Liver (tissue), 8 donors: ENCODE measurements at regions not wholly inside any gene's neighbourhood (a gene's known extent, or its start where the extent isn't known, plus 50 kb on each side); places are given as distances from the start of the nearest gene placed in this dataset.
A peak's percentile ranks its signal among the peaks of the same experiment; 100 is the strongest.

Source experiments
- DNase-seq: peaks from one replicate; pipeline ENCODE4 v3.0.0-alpha.2; 2017; ENCODE audit warnings: low spot score
- H3K27ac ChIP-seq, 2 donors: one replicate each; pipeline ENCODE4 v1.7.0; 2013; ENCODE audit warnings: inconsistent platforms in 2 of 2, low read length in 2 of 2, control low read depth in 1 of 2, low read depth in 1 of 2, mild to moderate bottlenecking in 1 of 2
- H3K27me3 ChIP-seq, 4 donors: one replicate each; pipeline versions ENCODE4 v1.6.1 to v1.7.0; 2013; ENCODE audit warnings: low read length in 3 of 4, inconsistent platforms in 1 of 4, mild to moderate bottlenecking in 1 of 4, moderate library complexity in 1 of 4; ENCODE audit not compliant: control insufficient read depth in 4 of 4, insufficient read depth in 4 of 4
- H3K36me3 ChIP-seq, 4 donors: one replicate each; pipeline versions ENCODE4 v1.6.1 to v1.7.0; 2013; ENCODE audit warnings: low read length in 3 of 4, mild to moderate bottlenecking in 3 of 4, low read depth in 1 of 4, moderate library complexity in 1 of 4; ENCODE audit not compliant: control insufficient read depth in 4 of 4, insufficient read depth in 3 of 4
- H3K4me1 ChIP-seq, 4 donors: one replicate each; pipeline versions ENCODE4 v1.6.1 to v1.7.0; 2013; ENCODE audit warnings: low read length in 3 of 4, mild to moderate bottlenecking in 3 of 4, moderate library complexity in 1 of 4; ENCODE audit not compliant: control insufficient read depth in 4 of 4, insufficient read depth in 4 of 4
- H3K4me3 ChIP-seq, 3 donors: one replicate each; pipeline versions ENCODE4 v1.6.1 to v1.7.0; 2013; ENCODE audit warnings: low read length in 3 of 3, control low read depth in 1 of 3, low read depth in 1 of 3, mild to moderate bottlenecking in 1 of 3
- H3K9ac ChIP-seq, 2 donors: one replicate each; pipeline ENCODE4 v1.7.0; 2013; ENCODE audit warnings: low read length in 2 of 2, mild to moderate bottlenecking in 2 of 2, moderate library complexity in 2 of 2, control low read depth in 1 of 2, low read depth in 1 of 2
- H3K9me3 ChIP-seq, 4 donors: one replicate each; pipeline versions ENCODE4 v1.6.1 to v1.7.0; 2013; ENCODE audit warnings: low read length in 3 of 4; ENCODE audit not compliant: control insufficient read depth in 4 of 4
- CTCF ChIP-seq: fragments of 150-350 bp; IDR thresholded peaks from 2 replicates; pipeline ENCODE4 v1.5.1; 2017; ENCODE audit warnings: improper control_type of control experiment, low read depth, low read length; ENCODE audit not compliant: missing input control
- EGR1 ChIP-seq, 2 donors: IDR thresholded peaks; 2 replicates each; pipeline ENCODE4 v1.6.1; 2016 to 2018; ENCODE audit warnings: antibody characterized with exemption in 2 of 2, low read depth in 2 of 2
- FOXA1 ChIP-seq: IDR thresholded peaks from 2 replicates; pipeline ENCODE4 v1.6.1; 2016; ENCODE audit warnings: antibody characterized with exemption
- FOXA2 ChIP-seq: IDR thresholded peaks from 2 replicates; pipeline ENCODE4 v1.6.1; 2016; ENCODE audit warnings: antibody characterized with exemption
- HNF4A ChIP-seq, 2 donors: conservative IDR thresholded peaks; 2 replicates each; pipeline ENCODE4 v1.6.1; 2016; ENCODE audit warnings: antibody characterized with exemption in 2 of 2, mild to moderate bottlenecking in 2 of 2
- HNF4G ChIP-seq: IDR thresholded peaks from 2 replicates; pipeline ENCODE4 v1.6.1; 2016; ENCODE audit warnings: antibody characterized with exemption
- NR2F2 ChIP-seq: IDR thresholded peaks from 2 replicates; pipeline ENCODE4 v1.6.1; 2016; ENCODE audit warnings: antibody characterized with exemption
- RXRA ChIP-seq, 2 donors: IDR thresholded peaks; 2 replicates each; pipeline ENCODE4 v1.6.1; 2017 to 2018; ENCODE audit warnings: antibody characterized with exemption in 2 of 2, mild to moderate bottlenecking in 1 of 2
- SP1 ChIP-seq: IDR thresholded peaks from 2 replicates; pipeline ENCODE4 v1.6.1; 2018; ENCODE audit warnings: antibody characterized with exemption, mild to moderate bottlenecking
- TAF1 ChIP-seq: conservative IDR thresholded peaks from 2 replicates; pipeline ENCODE4 v1.6.1; 2016; ENCODE audit warnings: antibody characterized with exemption, mild to moderate bottlenecking
- YY1 ChIP-seq: IDR thresholded peaks from 2 replicates; pipeline ENCODE4 v1.6.1; 2016; ENCODE audit warnings: antibody characterized with exemption, mild to moderate bottlenecking
- WGBS: extraction: QIAGEN DNeasy Blood & Tissue Kit; methylation state at CpG from one replicate; pipeline ENCODE4 v1.1.7; 2013; 5-methylcytosine and 5-hydroxymethylcytosine counted together
- TF ChIP-seq, protein P1 (sequence below): IDR thresholded peaks from 2 replicates; pipeline ENCODE4 v1.6.1; 2016; ENCODE audit warnings: antibody characterized with exemption
- TF ChIP-seq, protein P2 (sequence below): IDR thresholded peaks from 2 replicates; pipeline ENCODE4 v1.6.1; 2016; ENCODE audit warnings: antibody characterized with exemption
- TF ChIP-seq, protein P3 (sequence below): IDR thresholded peaks from 2 replicates; pipeline ENCODE4 v1.6.1; 2016; ENCODE audit warnings: antibody characterized with exemption, mild to moderate bottlenecking
- donor health status: healthy.
- donor health status: healthy.
- donor health status: healthy.
- donor health status: healthy.
- donor health status: healthy.

DNA sequence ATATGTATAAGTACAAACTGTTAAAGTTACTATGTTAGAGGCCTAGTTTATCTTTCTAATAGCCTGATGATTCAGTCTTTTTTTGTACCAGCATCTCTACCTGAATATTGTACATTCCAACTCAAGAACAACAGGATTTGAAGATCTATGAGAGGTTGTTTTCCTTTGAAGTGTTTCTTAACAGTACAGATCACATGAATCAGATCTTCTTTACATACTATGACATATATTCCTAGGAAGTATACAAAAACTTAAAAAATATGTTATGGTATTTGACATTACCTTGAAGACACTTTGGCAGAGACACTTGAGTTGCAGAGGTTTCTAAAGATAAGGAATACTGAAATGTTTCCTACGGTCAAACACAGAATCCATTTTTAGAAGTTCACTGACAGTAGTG, 1280.9 kb downstream of the KCNT2 start:
- Histone ChIP-seq H3K27me3 (no peaks in the 10 kb centered on the region), H3K4me1 (peaks cover 0 to 6% (median 1%) of the 10 kb centered on the region in 4 donors), H3K36me3 (no peaks in the 10 kb centered on the region), H3K9ac (no peak overlapping the region), H3K9me3 (no peaks in the 10 kb centered on the region), H3K4me3 (no peak overlapping the region), H3K27ac (peak overlapping the region; percentile 32 to 62)
- 72% methylated on average over 1 of the region's 1 CpG for WGBS
- TF ChIP-seq, protein P1, sequence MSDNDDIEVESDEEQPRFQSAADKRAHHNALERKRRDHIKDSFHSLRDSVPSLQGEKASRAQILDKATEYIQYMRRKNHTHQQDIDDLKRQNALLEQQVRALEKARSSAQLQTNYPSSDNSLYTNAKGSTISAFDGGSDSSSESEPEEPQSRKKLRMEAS: no peak
- TF ChIP-seq FOXA2 (no peak), TAF1 (no peak), YY1 (no peak), RXRA (IDR thresholded peaks at IDR 0.05) (no peak), SP1 (no peak), CTCF (no peak), FOXA1 (no peak), HNF4A (conservative IDR thresholded peaks at IDR 0.05) (no peak), EGR1 (IDR thresholded peaks at IDR 0.05; ENCODE audit: low read depth in 2 of 2) (no peak), NR2F2 (no peak)
- TF ChIP-seq, protein P2, sequence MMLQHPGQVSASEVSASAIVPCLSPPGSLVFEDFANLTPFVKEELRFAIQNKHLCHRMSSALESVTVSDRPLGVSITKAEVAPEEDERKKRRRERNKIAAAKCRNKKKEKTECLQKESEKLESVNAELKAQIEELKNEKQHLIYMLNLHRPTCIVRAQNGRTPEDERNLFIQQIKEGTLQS: no peak
- no peak for DNase-seq

- H3K36me3 ChIP-seq: no peaks in the 10 kb centered on the region
- no peaks in the 10 kb centered on the region for H3K9me3 ChIP-seq
- no peak overlapping the region for H3K4me3 ChIP-seq
- WGBS: 84% methylated on average over 1 of the region's 1 CpG
- TF ChIP-seq, protein P1: no peak
- TF ChIP-seq, protein P3, sequence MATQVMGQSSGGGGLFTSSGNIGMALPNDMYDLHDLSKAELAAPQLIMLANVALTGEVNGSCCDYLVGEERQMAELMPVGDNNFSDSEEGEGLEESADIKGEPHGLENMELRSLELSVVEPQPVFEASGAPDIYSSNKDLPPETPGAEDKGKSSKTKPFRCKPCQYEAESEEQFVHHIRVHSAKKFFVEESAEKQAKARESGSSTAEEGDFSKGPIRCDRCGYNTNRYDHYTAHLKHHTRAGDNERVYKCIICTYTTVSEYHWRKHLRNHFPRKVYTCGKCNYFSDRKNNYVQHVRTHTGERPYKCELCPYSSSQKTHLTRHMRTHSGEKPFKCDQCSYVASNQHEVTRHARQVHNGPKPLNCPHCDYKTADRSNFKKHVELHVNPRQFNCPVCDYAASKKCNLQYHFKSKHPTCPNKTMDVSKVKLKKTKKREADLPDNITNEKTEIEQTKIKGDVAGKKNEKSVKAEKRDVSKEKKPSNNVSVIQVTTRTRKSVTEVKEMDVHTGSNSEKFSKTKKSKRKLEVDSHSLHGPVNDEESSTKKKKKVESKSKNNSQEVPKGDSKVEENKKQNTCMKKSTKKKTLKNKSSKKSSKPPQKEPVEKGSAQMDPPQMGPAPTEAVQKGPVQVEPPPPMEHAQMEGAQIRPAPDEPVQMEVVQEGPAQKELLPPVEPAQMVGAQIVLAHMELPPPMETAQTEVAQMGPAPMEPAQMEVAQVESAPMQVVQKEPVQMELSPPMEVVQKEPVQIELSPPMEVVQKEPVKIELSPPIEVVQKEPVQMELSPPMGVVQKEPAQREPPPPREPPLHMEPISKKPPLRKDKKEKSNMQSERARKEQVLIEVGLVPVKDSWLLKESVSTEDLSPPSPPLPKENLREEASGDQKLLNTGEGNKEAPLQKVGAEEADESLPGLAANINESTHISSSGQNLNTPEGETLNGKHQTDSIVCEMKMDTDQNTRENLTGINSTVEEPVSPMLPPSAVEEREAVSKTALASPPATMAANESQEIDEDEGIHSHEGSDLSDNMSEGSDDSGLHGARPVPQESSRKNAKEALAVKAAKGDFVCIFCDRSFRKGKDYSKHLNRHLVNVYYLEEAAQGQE: no peak
- TF ChIP-seq FOXA2 (no peak), SP1 (no peak), HNF4G (no peak), FOXA1 (no peak)
- H3K4me1 ChIP-seq: peaks cover 0 to 6% (median 1%) of the 10 kb centered on the region in 4 donors
- no peak for DNase-seq
- no peak overlapping the region for H3K9ac ChIP-seq
- H3K27ac ChIP-seq: no peak overlapping the region
- H3K27me3 ChIP-seq: no peaks in the 10 kb centered on the region
Measured at GRCh38 chr1:195326325-195326724, 1281.9 kb downstream of the KCNT2 start.
